BE2C (cell line): ENCODE measurements at regions not wholly inside any gene's neighbourhood (a gene's known extent, or its start where the extent isn't known, plus 50 kb on each side); places are given as distances from the start of the nearest gene placed in this dataset.

ENCODE experiments used
- DNase-seq: peaks from one replicate; pipeline ENCODE4 v3.0.0-alpha.2; 2020
- H3K27me3 ChIP-seq: fragments of 250-450 bp; sonication (Bioruptor Pico); 2 replicates; pipeline ENCODE4 v1.5.1; 2020; ENCODE audit warnings: mild to moderate bottlenecking
- H3K36me3 ChIP-seq: fragments of 250-450 bp; sonication (Bioruptor Pico); 2 replicates; pipeline ENCODE4 v1.5.1; 2020; ENCODE audit warnings: mild to moderate bottlenecking
- H3K4me1 ChIP-seq: fragments of 250-450 bp; sonication (Bioruptor Pico); 2 replicates; pipeline ENCODE4 v1.5.1; 2020
- H3K4me3 ChIP-seq: 2 replicates; pipeline ENCODE4 v1.5.1; 2011; ENCODE audit warnings: low read depth, low read length
- H3K9me3 ChIP-seq: fragments of 250-450 bp; sonication (Bioruptor Pico); 2 replicates; pipeline ENCODE4 v1.5.1; 2020
- TF ChIP-seq, protein P1 (sequence below): IDR thresholded peaks from 2 replicates; pipeline ENCODE4 v1.5.1; 2012; ENCODE audit warnings: mild to moderate bottlenecking, low read depth, low read length

DNA sequence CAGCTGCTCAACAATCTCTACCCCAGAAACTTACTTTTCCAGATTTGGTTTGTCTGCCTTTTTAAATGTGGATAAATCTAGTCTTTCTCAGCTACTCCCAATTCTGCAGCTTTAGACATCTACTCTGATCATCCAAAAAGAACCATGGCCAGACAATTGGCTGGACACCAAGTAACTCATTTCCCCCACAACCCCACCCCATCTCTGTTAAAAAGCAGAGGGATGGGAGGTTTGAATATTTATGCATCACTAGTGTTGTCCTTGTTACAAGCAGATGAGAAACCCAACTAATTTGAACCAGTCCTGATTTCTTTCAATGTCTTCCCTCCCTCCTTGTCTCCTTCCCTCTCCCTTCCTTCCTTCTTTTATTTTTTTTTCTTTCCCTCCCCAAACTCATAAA lies 391.9 kb downstream of the GALC start:
- Histone ChIP-seq H3K4me1 (no peaks in the 10 kb centered on the region), H3K9me3 (peaks cover 4% of the 10 kb centered on the region; the same call in 1 of the 2 replicates), H3K27me3 (no peaks in the 10 kb centered on the region), H3K36me3 (no peaks in the 10 kb centered on the region), H3K4me3 (no peak overlapping the region)
- TF ChIP-seq, protein P1, sequence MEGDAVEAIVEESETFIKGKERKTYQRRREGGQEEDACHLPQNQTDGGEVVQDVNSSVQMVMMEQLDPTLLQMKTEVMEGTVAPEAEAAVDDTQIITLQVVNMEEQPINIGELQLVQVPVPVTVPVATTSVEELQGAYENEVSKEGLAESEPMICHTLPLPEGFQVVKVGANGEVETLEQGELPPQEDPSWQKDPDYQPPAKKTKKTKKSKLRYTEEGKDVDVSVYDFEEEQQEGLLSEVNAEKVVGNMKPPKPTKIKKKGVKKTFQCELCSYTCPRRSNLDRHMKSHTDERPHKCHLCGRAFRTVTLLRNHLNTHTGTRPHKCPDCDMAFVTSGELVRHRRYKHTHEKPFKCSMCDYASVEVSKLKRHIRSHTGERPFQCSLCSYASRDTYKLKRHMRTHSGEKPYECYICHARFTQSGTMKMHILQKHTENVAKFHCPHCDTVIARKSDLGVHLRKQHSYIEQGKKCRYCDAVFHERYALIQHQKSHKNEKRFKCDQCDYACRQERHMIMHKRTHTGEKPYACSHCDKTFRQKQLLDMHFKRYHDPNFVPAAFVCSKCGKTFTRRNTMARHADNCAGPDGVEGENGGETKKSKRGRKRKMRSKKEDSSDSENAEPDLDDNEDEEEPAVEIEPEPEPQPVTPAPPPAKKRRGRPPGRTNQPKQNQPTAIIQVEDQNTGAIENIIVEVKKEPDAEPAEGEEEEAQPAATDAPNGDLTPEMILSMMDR = no peak
- DNase-seq = no peak

- Histone ChIP-seq H3K9me3 (peaks cover 4% of the 10 kb centered on the region; the same call in 1 of the 2 replicates), H3K27me3 (no peaks in the 10 kb centered on the region), H3K4me1 (no peaks in the 10 kb centered on the region), H3K4me3 (no peak overlapping the region), H3K36me3 (no peaks in the 10 kb centered on the region)
- TF ChIP-seq, protein P1 = no peak
- DNase-seq = no peak
These were observed 392.7 kb downstream of the GALC start for GRCh38 chr14:87600240-87600639.

GRCh38 chr14:87581298-87581697 lies 411.7 kb downstream of the GALC start:
- no peaks in the 10 kb centered on the region for H3K9me3 ChIP-seq
- H3K36me3 ChIP-seq = no peaks in the 10 kb centered on the region
- no peaks in the 10 kb centered on the region for H3K27me3 ChIP-seq
- H3K4me1 ChIP-seq = no peaks in the 10 kb centered on the region
- TF ChIP-seq, protein P1 = no peak
- DNase-seq = no peak
- H3K4me3 ChIP-seq = no peak overlapping the region

GRCh38 chr14:87579036-87579435 lies 413.9 kb downstream of the GALC start:
- TF ChIP-seq, protein P1 = no peak
- DNase-seq = no peak
- H3K27me3 ChIP-seq = no peaks in the 10 kb centered on the region
- no peaks in the 10 kb centered on the region for H3K4me1 ChIP-seq
- H3K9me3 ChIP-seq = no peaks in the 10 kb centered on the region
- H3K36me3 ChIP-seq = no peaks in the 10 kb centered on the region
- H3K4me3 ChIP-seq = no peak overlapping the region

DNA sequence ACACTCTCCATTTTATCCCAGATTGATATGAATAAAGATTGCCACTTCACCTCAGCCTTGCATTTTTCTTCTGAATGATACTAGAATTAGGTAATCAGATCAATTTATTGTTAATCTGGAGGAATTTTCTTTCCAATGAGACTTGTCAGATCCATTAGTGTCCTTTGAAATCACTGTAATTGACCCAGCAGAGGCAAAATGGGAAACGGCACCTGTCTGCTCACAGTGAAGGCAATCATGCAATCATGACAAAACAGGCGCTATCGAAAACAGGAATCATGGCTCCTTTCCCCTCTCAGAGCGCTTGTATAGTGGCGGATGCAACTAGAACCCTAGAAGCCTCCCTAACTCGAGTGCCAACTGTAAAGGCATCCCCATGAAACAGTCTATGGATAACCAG lies 417.6 kb downstream of the GALC start:
- Histone ChIP-seq H3K36me3 (no peaks in the 10 kb centered on the region), H3K9me3 (no peaks in the 10 kb centered on the region), H3K27me3 (no peaks in the 10 kb centered on the region), H3K4me3 (no peak overlapping the region), H3K4me1 (no peaks in the 10 kb centered on the region)
- TF ChIP-seq, protein P1 = no peak
- DNase-seq = no peak

GRCh38 chr14:87573591-87573990 lies 419.4 kb downstream of the GALC start:
- TF ChIP-seq, protein P1 = no peak
- H3K4me1 ChIP-seq = no peaks in the 10 kb centered on the region
- H3K9me3 ChIP-seq = no peaks in the 10 kb centered on the region
- H3K4me3 ChIP-seq = no peak overlapping the region
- no peak for DNase-seq
- no peaks in the 10 kb centered on the region for H3K27me3 ChIP-seq
- H3K36me3 ChIP-seq = no peaks in the 10 kb centered on the region
